HG03432 (cell line): ENCODE measurements at regions not wholly inside any gene's neighbourhood (a gene's known extent, or its start where the extent isn't known, plus 50 kb on each side); places are given as distances from the start of the nearest gene placed in this dataset.
"Not testable (repeated sequence)": the region's sequence is repeated elsewhere in the genome, so short reads cannot be mapped to it uniquely, and the experiment has no call there.

ENCODE experiments used
- ATAC-seq: cut with Tn5 transposase; IDR thresholded peaks from one replicate; pipeline ENCODE4 v1.9.1; 2021; ENCODE audit warnings: mild to moderate bottlenecking, moderate library complexity; ENCODE audit not compliant: unreplicated experiment

DNA sequence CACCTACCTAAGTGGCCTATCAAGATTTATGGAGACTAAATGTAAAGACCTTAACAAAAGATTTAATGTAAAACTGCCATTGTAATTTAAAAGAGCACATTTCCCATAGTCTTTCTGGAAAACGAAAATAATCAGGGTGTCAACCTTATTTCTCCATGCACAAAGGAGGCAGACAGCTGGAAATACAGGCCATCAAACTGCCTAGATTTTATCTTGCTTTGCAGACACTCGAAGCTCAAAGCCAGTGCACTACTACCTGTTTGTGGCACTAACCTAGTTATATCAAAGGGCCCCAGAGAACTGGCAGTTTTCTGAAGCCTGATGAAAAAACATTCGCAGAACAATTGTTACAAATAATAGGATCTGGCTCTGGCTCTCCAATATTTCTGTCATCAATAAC is 863.9 kb downstream of the STPG2 start:
- no peak for ATAC-seq

DNA sequence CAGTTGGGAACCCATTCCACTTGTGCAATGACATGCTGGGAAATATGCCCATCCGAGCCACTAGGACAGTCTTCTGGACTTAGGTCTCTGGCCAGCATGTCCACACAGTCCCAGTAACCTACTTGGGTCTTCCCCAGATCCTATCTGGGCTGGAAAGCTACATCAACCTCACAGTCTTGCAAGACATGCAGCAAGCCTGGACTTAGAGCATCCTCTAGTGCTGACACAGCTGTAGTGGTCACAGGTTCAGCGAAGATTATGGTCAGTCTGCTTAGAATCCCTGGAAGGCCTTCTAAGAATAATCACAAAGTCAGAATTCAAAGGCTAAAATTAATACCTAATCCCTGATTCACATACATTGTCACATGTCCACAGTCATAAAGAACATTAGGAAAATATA is 842.7 kb downstream of the STPG2 start:
- no peak for ATAC-seq

DNA sequence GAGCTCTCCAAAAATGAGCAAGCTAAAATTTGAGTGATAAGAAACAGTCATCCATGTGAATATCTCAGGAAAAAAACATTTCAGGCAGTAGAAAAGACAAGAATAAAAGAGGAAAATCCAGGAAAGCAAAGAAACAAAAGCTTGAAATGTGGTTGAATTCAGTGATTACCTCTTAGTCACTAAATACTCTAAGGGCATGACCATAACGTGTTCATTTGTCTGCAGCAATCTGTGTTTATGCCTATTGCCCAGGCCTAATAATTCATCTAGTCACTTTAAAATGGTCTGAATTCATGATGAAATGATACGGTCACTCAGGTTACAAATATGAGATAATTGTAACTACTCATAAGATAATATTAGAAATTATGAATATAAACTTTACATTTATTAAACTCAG is 837.9 kb downstream of the STPG2 start:
- no peak for ATAC-seq

DNA sequence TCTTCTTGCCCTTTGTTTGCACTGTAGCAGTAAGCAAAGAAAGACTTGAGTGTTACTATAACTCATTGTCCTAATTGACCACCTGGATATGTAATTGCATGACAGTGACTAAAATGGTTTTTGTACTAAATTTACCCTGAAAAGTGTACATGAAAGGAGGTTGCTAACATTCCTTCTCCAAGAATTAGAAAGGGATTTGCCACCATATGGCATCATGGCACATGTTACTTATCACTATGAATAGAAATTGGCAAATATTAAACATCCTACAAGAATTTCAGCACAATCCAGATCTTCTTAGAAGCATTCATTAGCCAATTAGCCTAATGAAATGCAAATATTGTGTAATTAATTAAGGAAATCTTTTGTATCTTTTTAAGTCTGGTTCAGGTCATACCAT is 834.2 kb downstream of the STPG2 start:
- no peak for ATAC-seq

DNA sequence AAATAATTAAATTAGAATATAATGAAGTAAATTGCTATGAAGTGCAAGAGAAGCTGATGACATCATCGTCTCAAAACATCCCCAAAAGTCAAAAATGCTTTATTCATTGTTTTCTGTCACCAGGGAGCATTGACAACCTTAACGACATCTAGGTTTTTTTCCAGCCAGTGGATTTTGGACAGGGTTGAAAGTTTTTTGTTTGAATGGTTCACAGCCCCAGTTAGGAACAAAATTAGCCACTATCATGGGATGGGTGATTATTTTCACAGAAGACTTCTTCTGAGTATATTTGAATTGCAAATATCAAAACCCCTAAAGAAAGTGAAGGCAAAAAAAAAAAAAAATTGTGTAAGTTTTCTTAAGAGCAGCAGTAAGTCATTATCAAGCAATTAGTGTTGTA is 826.1 kb downstream of the STPG2 start:
- ATAC-seq, result no peak

DNA sequence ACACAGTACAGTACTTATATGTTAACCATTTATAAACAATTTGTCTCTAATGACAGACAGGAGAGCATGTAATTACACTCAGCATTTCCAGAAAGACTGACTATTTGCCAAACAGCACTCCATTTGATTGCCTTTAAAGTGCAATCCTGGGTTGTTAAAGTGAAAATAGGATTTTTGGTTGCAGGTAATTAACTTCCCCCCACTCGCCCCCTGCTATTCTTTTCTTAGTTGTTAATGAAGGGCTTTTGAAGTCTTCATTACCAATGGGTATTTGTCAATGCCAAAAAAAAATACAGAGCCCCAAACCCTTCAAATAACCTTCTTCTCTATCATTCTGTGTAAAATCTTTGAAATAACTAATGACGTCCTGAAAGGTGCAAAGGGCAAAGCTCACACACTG is 825.6 kb downstream of the STPG2 start:
- ATAC-seq, result no peak

DNA sequence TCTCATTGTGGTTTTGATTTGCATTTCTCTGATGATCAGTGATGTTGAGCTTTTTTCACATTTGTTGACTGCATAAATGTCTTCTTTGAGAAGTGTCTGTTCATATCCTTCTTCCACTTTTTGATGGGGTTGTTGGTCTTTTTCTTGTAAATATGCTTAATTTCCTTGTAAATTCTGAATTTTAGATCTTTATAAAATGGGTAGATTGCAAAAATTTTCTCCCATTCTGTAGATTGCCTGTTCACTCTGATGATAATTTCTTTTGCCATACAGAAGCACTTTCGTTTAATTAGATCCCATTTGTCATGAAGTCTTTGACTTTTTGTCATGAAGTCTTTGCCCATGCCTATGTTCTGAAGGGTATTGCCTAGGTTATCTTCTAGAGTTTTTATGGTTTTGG is 817.5 kb downstream of the STPG2 start:
- ATAC-seq, result not testable (repeated sequence)

DNA sequence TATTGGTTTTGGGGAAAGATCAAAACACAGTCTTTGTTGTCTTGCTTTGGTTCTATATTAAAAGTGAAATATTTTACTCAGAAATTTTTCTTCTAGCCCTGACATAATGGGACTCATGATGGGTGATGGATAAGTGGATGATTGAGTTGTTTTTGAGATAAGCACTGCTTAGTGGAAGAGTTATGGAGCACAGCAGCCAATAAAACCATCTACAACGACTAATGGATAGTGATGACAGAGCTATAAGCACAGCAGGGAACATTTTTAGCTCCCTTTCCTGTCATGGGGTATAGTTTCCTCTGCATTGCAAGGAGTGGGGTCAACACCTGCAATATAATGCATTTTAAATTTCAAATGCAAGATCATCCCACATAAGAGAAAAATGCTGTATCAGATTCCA is 812.4 kb downstream of the STPG2 start:
- no peak for ATAC-seq

DNA sequence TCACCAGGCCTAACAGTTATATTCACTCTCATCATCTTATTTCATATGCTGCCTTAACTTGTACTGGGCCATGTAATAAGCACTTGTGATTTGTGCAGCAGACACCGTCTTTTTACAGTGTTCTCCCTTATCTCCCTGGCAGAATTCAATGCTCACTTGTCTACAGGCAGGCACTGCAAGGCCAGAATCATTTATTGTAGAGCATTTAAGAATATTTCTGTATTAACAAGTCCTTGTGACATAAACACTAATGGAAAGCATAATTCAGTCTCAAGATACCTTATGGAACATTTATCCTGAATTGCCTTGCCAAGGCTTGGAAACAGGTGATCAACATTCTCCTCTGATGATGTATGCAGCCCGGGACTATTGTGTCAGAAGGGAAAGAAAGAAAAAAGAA is 808.9 kb downstream of the STPG2 start:
- no peak for ATAC-seq

DNA sequence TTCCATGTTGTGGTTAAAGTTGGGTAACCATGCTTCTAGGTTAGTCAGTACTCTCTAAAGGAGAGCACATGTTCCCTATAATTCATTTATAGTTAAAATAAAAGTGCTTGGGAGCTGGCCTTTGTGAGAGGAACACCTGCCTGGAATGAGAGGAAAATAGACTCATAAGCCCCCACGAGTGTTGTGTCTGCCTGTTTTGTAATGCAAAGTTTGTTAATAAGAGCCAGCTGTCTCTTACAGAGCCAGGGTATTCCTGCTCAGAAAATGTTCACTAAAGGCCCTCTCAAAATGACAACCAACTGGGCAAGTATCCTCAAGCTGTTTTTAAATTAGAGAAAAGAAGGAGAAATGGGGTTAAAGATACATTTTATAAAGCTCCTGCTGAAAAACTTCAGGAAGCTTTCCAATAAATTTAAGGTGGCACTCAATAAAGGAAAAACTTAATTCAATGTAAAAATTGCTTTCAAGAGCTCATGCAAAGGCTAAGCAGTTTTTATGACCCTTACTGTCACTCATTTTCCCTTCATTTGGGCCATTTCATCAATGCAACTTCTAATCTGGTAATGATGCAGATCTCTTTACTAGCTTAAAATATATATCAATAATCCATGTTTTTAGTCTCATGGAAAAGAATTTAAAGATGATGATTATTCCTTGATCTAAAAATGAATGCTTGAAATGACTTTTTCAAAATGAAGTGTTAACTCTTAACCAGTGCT is 793.6 kb downstream of the STPG2 start:
- no peak for ATAC-seq

DNA sequence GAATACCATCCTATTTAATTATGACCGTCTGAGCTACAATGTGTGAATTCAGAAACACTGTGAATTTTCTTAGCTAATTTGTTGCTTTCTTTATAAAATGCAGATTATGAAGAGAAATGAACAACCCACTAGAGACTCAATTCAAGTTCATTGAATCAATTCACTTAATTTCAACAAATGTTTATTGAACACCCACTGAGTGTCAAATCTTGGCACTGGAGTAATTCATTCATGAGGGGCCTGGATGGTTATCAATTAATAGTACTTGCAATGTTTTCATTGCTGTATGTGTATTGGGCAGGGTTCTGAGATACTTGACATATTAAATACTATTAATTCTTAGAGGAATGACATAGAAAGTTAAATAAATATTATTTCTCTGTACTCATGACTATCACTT is 789.4 kb downstream of the STPG2 start:
- no peak for ATAC-seq

DNA sequence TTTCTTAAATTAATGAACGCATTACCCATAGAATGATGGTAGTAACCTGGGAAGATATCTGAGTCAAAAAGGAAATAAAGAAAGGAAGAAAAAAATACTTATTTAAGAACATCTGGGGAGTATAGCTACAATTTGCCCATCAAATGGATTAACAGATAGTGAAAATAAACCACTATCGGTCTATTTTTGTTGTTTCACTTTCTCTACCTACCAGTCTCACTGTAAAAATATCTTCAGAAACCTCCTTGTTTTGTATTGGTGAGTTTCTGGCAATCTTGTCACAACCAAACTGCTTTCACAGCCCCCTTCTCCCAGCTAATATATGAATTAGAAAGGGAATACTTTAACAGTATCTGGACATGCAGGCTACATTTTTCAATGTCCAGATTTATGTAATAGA is 783.5 kb downstream of the STPG2 start:
- ATAC-seq, result peak; percentile 66

DNA sequence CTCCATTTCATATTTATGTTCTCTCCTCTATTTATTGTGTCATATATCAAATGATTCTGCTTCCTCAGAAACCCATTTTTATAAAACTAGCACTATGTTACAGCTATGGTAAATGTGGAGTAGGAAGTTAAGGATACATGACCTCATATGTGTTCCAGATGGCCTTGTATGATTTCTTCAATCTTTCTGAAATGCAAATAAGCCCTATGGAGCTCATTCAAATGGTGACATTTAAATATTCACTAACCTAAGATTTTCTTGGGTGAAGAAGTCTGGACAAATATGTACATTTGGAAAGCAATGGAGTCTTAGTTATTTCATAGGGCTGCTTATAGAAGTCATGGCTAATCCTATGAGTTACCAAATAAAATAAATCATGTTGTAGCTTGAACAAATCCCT is 782.5 kb downstream of the STPG2 start:
- ATAC-seq, result no peak

DNA sequence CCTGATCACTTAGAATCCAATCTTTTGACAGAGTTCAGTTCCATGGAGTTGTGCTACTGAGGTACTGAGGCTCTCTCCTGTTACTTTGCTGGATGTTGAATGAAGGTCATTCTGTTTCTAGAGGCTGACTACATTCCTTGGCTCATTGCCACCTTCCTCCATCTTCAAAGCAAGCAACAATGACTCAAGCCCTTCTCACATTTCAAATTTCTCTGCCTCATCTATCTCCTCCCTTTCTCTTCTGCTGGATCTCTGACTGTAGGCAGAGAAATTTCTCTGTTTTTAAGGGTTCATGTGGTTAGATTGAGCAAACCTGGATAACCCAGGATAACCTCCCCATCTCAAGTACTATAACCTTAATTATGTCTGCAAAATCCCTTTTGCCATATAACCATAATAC is 775.4 kb downstream of the STPG2 start:
- no peak for ATAC-seq

DNA sequence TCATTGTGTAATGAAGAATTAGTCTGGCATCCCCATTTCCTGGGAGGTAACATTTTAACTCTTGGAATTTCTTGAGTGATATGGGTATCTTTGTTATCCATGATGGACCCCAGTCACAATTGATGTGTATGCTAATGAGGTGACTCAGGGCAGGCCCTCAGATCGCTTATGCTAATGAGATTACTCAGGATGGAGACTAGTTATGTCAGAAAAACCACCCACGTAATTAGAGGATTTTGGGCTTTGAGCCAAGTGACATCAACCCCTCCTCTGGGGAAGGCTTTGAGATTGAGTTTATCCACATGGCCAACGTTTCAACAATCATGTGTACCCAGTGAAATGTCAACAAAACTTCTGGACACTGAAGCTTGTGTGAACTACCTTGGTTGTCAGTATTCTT is 772.7 kb downstream of the STPG2 start:
- ATAC-seq, result no peak

DNA sequence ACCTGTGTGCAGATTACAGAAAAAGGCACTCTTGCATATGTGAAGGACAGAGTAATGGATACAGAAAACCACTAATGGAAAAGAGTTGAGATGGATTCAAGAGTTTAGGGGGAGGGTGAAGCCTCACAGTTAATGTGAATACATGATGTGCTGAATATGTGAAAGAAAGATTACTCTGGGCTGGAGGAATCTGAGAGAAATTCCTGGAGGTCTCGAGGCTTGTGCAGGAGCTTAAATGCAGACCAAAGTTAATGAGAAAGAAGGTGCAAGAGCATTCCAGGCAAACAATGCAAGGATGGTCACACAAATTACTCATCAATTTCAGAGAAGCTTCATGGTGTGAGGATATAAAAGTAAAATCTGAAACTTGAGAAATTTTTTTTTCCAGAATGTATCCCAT is 768.8 kb downstream of the STPG2 start:
- no peak for ATAC-seq

DNA sequence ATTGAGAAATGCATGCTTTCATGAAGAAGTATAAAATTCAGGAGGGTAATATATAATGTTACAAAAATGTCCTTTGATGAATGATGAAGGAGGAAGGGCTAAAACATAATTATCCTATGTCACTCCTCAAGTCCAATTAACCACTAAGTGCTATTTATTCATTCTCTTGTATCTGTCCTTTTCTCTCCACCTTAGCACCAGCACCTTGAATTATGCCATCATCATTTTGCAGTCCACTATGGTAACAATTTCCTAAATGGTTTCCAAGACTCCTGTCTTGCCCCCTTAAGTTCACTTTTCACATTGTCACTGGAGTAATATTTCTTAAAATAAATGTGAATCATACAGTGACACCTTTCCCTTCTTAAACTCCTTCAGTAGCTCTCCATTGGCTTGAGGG is 756.3 kb downstream of the STPG2 start:
- no peak for ATAC-seq

DNA sequence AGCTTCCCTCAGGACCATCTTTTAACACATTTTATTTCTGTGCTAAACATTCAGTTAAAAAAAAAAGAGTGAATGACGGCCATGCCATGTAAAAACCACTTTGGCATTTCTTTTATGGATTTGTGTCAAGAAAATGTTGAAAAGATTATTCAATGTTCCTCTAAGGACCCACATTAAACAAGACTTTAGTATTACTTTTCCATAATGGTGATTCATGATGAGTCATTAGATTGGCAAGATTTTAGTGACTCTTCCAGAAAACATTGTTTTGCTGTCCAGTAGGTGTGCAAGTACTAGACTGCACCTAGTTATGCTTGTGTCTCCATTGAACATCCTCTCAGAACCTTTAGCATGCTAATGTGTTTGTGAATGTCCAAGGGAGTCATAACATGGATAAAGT is 748.6 kb downstream of the STPG2 start:
- no peak for ATAC-seq

DNA sequence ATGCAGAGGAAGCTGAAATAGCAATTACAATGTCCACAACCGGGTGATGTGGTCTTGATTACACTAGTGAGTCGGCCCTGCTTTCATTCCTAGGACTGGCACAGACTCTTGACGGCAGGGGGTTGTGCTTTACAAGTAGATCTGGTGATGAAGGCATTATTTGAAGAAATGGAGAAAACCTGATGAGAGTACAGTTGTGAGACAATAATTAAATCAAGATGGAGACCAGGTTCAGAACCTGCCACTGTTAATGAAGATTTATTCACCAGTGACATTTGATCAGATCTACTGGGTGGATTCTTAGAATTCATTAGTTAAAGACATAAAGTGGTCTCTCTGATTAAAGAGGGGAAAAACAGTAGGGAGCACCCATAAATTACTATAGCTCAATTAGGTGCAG is 747.2 kb downstream of the STPG2 start:
- no peak for ATAC-seq

DNA sequence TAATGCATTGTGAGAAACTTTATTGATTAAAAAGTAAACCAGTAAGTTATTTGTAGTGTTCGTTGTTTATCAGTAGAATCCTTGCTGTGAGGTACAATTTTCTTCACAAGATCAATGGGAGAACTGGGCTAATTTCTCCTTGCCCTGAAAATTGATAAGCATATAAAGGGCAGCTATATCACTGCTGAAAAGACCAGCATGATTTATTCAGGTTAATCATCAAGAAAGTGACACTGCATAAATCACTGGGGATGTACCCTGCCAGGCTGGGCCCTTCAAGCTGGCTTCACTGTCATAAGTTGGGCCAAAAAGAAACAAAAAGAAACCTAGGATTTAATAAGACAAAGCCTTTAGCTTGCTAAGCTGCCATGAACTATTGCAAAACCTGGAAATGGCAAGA is 746.7 kb downstream of the STPG2 start:
- no peak for ATAC-seq

DNA sequence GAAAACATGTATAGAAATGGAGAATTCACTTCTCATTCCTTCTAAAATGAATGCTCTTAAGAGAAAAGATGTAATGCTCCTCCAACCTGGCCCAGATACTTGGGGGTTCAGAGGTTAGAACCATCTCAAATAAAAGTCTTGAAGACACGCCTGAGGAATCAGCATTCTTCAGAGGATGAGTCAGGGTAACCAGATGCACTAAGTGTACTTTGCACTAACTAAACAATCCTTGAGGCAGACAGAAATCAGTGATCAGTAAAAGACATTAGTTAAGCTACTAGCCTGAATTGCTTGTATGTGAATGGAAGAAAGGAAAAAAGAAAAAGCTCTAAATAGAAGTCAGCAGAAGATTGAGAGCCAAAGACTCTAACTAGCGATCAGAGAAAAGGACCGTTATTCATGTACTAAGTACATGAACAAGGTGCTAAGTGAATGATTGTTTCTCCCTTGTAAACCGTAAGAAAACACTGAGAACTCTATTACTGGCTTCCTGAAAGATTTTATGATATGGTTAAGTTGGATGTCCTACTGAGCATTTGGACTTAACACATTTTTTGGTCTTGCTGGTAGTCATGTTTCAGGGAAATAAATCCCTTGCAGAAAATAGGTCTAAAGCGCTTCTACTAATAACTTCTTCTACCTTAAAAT is 738.3 kb downstream of the STPG2 start:
- ATAC-seq, result no peak

DNA sequence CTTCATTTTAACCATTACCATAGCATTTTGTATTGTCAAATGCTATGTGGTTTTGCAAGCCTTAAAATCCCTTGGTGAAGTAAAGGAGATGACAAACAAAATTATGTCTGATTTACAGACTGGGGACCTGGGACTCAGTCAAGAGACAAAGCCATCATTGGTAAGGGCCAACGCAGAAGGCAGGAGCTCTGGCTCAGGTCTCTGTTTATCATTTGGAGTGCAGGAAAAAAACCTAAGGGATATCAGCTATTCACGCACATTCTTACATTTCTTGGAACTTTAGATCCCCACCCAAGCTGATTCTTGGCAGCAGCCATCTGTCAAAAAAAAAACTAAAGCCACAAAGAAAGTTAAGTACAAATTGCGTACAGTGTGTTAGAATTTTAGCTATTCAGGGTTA is 731.9 kb downstream of the STPG2 start:
- ATAC-seq, result no peak

DNA sequence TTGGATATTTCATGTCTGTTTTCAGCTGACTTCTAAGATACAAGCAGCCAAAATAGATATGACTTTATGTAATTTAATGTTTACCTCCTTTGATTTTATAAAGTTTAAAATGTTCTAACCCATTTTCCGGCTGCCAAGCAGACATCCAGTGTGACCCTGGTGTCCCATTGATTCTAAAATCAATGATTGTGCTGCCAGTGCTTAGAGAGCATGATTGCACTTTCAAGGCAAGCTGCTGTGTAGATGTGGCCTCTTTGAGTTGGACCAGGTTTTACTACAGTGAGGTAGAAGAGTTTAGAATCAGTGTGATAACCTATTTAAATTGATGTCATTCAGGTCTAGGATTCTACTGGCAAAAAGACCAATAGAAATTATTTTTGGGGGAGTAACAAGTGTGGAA is 730.9 kb downstream of the STPG2 start:
- ATAC-seq, result no peak
